NK-92 treated with Interleukin-12 subunit alpha and Interleukin-12 subunit beta, amount 100 ng/mL, for 24 hours (cell line): ENCODE measurements at regions not wholly inside any gene's neighbourhood (a gene's known extent, or its start where the extent isn't known, plus 50 kb on each side); places are given as distances from the start of the nearest gene placed in this dataset.
A peak's percentile ranks its signal among the peaks of the same experiment; 100 is the strongest.

Experiments used
- DNase-seq: peaks from one replicate; lab custom pipeline; 2025; lab: John Stamatoyannopoulos, UW

DNA sequence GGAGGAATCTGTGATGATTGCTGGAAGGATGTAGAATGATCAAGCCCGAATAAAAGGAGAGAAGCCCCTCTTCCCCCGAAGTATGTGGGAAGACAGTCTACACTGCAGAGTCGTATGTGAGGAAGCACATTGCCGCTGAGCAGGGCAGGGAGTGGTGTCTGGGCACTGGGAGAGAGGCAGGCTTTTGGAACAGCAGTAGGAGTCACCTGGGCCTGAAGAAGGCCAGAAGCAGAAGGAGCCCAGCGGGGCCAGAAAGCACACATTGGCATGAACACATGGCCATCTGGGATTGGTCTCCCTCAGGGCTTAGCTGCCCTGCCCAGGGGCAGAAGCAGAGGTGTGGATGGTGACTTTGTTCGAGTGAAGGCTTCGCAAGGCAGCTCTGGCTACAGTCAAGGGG is 162.8 kb downstream of the ERCC6L2 start:
- no peak for DNase-seq

GRCh38 chr9:96034553-96035122 is 159.1 kb downstream of the ERCC6L2 start:
- DNase-seq = no peak

DNA sequence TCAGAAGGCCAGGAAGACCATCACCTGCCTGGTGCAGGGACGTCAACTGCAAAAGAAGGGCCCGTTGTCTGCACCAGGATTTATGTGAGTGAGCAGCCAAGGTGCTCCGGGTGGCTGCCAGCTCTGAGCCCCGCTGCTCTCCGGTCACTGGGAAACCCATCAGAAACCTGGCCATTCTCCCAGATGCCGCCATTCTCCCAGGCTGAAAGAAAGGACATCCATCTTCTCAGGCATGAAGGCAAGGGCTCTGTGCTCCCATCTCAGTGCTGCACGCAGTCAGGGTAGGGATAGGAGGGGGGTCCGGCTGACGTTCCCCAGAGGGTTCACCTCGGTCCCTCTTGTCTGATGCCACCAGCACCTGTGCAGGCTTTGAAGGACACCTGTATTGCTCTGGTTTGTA is 158.4 kb downstream of the ERCC6L2 start:
- DNase-seq = no peak

- DNase-seq = no peak
Observed at GRCh38 chr9:96031916-96032534, 156.5 kb downstream of the ERCC6L2 start.

- DNase-seq = no peak
Observed at GRCh38 chr9:96031366-96031824, 155.9 kb downstream of the ERCC6L2 start.

DNA sequence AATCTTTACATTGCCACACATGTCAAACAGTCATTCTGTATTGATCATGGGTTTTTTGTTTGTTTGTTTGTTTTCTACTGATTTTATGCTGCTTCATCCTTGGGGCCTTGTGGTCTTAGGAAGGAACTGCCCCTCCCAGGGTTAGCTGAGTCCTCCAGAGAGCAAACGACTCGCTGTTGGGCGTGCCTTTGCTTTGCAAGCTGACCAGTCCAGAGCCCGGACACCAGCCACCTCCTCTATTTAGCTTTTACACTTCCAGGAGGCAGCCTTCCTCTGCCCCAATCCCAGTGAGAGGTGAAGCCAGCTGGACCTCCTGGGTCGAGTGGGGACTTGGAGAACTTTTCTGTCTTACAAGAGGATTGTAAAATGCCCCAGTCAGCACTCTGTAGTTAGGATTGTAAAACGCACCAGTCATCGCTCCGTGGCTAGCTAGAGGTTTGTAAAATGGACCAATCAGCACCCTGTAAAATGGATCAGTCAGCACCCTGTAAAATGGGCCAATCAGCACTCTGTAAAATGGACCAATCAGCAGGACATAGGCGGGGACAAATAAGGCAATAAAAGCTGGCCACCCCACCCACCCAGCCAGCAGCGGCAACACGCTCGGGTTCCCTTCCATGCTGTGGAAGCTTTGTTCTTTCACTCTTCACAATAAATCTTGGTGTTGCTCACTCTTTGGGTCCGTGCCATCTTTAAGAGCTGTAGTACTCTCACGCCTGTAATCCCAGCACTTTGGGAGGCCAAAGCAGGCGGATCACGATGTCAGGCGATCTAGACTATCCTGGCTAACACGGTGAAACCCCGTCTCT is 154.4 kb downstream of the ERCC6L2 start:
- DNase-seq = no peak

DNA sequence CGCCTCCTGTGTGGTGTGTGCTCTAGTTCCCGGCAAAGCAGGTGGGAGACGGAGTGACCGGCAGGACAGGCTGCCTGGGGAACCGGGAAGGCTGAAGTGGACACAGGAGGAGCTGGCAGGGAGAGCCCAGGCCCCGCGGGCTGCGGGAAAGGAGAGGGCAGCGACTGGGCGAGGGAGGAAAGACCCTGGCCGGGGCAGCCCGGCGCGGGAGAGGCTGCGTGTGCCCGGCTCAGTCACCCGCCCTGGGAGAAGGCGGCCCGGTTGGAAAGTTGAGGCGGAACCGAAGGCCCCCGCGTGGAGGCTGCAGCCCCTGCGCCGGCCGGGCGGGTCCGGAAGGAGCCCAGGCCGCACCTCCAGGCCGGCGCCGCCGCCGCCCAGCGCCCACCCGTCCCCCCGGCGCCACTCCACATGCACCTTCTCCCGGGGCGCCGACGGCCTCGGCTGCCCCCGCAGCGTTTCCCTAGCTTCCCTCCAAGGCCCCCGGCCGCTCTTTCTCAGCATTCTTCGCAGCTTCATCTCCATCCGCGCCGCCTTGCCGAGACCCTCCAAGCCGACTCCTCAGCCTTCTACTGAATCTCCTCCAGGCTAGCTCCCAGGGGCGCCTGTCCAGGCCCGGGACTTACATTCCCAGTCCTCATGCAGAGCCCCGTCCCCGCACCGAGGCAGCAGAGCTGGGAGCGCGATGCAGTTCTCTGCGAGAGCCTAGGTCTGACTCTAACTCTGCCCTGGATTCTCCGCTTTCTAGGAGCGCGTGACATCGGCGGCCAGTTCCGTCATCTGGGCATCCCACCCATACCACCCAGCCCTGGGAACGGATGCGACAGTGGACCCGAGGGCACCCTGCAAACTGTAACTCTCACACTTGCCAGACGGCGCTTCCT is 152.0 kb downstream of the ERCC6L2 start:
- DNase-seq = no peak

DNA sequence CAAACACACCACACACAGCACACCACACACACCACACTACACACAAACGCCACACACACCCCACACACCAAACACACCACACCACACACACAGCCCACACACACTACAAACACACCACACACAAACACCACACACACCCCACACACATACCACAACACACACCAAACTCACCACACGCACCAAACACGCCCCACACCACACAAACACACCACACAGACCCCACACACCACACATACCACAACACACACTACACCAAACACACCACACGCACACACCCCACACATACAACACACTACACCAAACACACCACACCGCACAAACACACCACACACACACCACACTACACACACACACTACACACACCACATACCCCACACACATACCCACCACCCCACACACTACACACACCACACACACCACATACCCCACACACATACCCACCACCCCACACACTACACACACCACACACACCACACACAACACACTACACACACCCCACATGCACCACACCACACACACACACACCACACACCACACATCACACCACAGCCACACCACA is 151.2 kb downstream of the ERCC6L2 start:
- no peak for DNase-seq

GRCh38 chr9:96025995-96026602 is 150.6 kb downstream of the ERCC6L2 start:
- DNase-seq = no peak

DNA sequence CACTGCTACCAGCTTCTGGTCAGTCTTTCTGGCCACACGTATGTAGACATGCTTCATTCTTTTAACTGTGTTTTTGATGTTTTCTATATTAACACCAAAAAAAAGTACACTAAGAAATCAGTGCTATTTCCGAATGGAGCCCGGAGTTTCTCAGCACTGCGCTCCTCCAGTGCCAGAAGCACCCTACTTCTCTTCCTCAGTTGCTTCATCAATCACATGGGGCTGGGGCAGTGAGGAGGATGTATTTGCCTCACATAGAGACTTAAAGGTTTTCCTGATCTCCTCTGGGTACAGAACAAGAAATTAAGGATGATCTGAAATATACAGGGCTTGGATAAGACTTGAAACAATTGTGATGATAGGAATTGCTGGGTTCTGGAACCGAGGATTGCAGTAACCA is 148.0 kb downstream of the ERCC6L2 start:
- no peak for DNase-seq

DNA sequence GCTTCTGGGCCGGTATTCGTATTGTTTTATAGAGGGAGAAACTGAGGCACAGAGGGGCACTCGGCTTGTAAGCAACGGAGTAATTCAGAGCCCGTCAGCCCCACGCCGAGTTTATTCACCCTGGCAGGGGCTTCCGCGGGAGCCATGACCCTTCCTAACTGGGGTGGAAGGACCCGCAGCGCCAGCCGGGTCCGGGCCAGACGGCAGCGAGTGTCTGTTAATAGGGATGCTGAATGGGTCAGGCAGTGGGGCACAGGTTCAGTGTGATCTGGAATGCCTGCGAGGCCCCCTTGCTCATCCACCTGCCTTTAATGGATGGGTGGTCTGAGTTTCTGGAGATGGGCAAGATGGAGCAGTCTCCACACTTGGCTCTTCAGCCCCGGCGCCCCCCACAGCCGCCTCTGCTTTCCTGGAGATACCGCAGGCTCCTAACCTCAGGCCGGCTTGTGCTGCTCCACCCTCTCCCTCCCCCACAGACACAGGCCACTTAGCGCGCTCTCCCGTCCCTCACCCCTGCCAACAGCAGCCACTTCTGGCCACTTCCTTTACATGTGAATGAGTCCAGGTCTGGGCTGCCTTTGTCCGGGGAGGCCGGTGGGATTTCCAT is 147.1 kb downstream of the ERCC6L2 start:
- peak; percentile 31 for DNase-seq

DNA sequence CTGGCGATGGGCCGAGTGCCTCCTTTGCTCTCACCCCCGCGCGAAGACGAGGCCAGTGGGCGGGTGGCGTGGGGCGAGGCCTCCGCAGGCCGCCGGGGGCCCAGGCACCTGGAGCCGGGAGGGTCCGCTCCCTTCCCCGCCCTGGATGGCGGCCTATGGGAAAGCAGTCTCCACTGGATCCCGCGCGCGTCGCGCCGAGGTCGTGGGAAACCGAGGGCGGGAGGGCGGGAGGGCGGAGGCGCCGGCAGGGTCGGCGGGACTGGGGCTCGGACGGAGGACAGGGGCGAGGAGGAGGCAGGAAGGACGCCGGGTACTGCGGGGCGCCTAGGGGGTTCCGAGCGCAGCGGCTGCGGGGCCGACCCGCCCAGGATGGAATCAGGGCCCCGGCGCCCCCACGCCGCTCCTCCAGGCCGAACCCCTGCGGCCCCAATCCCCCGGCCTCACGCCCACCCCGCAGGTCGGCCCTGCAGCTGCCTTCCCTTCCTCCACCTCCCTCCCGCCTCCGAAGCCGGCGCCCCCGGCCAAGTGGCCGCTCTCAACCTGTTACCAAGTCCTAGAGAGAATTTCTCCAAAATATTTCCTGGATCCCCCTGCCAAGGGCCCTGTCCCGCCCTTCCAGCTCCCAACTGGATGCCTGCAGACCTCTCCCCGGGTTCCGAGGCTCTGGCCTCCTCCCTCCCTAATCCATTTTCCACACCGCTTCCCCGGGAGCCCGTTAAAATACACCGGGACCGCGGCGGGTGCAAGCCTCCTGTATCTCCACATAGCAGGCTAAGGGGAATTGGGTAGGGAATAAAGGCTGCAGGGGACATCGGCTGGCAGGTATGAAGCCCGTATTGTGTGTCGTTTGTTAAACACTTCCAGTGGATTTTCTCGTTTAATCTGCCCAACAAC is 146.3 kb downstream of the ERCC6L2 start:
- DNase-seq = no peak

DNA sequence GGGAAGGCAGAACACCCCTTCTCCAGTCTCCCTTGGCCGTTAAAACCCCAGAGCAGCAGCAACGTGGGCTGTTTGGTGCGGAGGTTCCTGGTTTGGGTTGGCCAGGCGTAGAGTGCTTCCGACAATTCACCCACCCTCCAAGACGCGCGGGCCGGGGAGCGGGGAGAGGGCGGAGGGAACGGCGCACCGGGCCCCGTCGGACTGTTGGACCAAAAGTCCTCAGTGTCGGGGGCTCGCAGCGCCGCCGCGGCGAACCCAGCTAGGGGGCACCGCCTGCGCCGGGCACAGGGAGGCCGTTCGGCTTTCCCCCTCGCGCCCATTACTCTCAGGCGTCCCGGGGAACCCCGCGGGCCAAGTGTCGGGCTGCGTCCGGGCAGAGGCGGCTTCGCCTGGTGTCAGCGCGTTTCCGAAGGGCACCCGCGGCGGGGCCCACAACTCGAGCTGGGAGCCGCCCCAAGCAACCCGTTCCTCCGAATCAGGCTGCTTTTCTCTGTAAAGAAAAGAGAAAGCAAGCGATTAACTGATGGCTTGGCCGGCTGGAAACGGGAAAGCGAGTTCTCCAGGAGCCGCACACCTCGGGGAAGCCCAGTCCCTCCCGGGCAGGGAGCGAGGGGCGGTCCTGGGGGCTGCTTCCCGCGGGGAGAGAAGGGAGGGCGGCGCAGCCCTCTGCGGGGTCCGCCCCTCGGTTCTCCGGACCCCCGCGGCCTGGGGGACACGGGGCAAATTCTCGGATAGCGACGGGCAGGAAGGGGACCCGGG is 145.5 kb downstream of the ERCC6L2 start:
- DNase-seq = peak; percentile 65

- DNase-seq = no peak
Observed at GRCh38 chr9:96020300-96020791, 144.9 kb downstream of the ERCC6L2 start.
